ENCODE measurements at regions not wholly inside any gene's neighbourhood (a gene's known extent, or its start where the extent isn't known, plus 50 kb on each side); places are given as distances from the start of the nearest gene placed in this dataset.

- H3K9me2 ChIP-seq (replicated peaks; ENCODE audit: insufficient read depth, low read length) = no peaks in the 10 kb centered on the region
- no peak for DNase-seq
- H3K79me2 ChIP-seq (ENCODE audit: low read length) = no peaks in the 10 kb centered on the region
- no peak overlapping the region for H3K27ac ChIP-seq (ENCODE audit: low read length)
- H4K20me1 ChIP-seq (ENCODE audit: insufficient read depth, low read length) = no peaks in the 10 kb centered on the region
- no peaks in the 10 kb centered on the region for H3K36me3 ChIP-seq (replicated peaks; ENCODE audit: insufficient read depth, low read length)
- no peak overlapping the region for H2AFZ ChIP-seq (ENCODE audit: low read length)
- no peak overlapping the region for H3K4me2 ChIP-seq (ENCODE audit: low read depth, low read length)
- no peak overlapping the region for H3K4me3 ChIP-seq (ENCODE audit: low read length)
- H3K9ac ChIP-seq (ENCODE audit: low read length) = no peak overlapping the region
- no peaks in the 10 kb centered on the region for H3K27me3 ChIP-seq (replicated peaks; ENCODE audit: insufficient read depth, low read length)
- no peaks in the 10 kb centered on the region for H3F3A ChIP-seq (ENCODE audit: insufficient read depth, low read length)
- peaks cover 15% of the 10 kb centered on the region for H3K4me1 ChIP-seq (ENCODE audit: low read length)
- TF ChIP-seq CTCF (IDR thresholded peaks at IDR 0.05; ENCODE audit: low read length) (no peak), EZH2phosphoT487 (IDR thresholded peaks at IDR 0.05; ENCODE audit: low read length) (no peak), EZH2 (optimal IDR thresholded peaks at IDR 0.05; ENCODE audit: low read depth, low read length) (no peak)
- H3K9me3 ChIP-seq (replicated peaks; ENCODE audit: insufficient read depth, low read length) = no peaks in the 10 kb centered on the region
Observed at GRCh38 chr2:64363140-64363539, 90.8 kb upstream of the LGALSL start.

GRCh38 chr2:64363848-64364247, 90.1 kb upstream of the LGALSL start:
- Histone ChIP-seq H3K9me3 (replicated peaks; ENCODE audit: insufficient read depth, low read length) (no peaks in the 10 kb centered on the region), H3K4me3 (ENCODE audit: low read length) (no peak overlapping the region), H3K36me3 (replicated peaks; ENCODE audit: insufficient read depth, low read length) (no peaks in the 10 kb centered on the region), H3K4me2 (ENCODE audit: low read depth, low read length) (no peak overlapping the region), H3K27me3 (replicated peaks; ENCODE audit: insufficient read depth, low read length) (no peaks in the 10 kb centered on the region), H3K27ac (ENCODE audit: low read length) (no peak overlapping the region), H3K9me2 (replicated peaks; ENCODE audit: insufficient read depth, low read length) (no peaks in the 10 kb centered on the region), H3F3A (ENCODE audit: insufficient read depth, low read length) (no peaks in the 10 kb centered on the region), H3K9ac (ENCODE audit: low read length) (no peak overlapping the region), H3K4me1 (ENCODE audit: low read length) (peaks cover 15% of the 10 kb centered on the region), H4K20me1 (ENCODE audit: insufficient read depth, low read length) (no peaks in the 10 kb centered on the region), H2AFZ (ENCODE audit: low read length) (no peak overlapping the region), H3K79me2 (ENCODE audit: low read length) (no peaks in the 10 kb centered on the region)
- no peak for TF ChIP-seq CTCF (IDR thresholded peaks at IDR 0.05; ENCODE audit: low read length)
- TF ChIP-seq EZH2phosphoT487 (IDR thresholded peaks at IDR 0.05; ENCODE audit: low read length) = no peak
- TF ChIP-seq EZH2 (optimal IDR thresholded peaks at IDR 0.05; ENCODE audit: low read depth, low read length) = no peak
- no peak for DNase-seq

GRCh38 chr2:64367444-64368232, 86.3 kb upstream of the LGALSL start:
- Histone ChIP-seq H3K4me1 (ENCODE audit: low read length) (peaks cover 10% of the 10 kb centered on the region), H4K20me1 (ENCODE audit: insufficient read depth, low read length) (no peaks in the 10 kb centered on the region), H3K4me3 (ENCODE audit: low read length) (no peak overlapping the region), H3K9me3 (replicated peaks; ENCODE audit: insufficient read depth, low read length) (no peaks in the 10 kb centered on the region), H3K27me3 (replicated peaks; ENCODE audit: insufficient read depth, low read length) (no peaks in the 10 kb centered on the region), H3K27ac (ENCODE audit: low read length) (no peak overlapping the region), H3K4me2 (ENCODE audit: low read depth, low read length) (no peak overlapping the region), H3K9ac (ENCODE audit: low read length) (no peak overlapping the region), H3K79me2 (ENCODE audit: low read length) (no peaks in the 10 kb centered on the region), H3K36me3 (replicated peaks; ENCODE audit: insufficient read depth, low read length) (no peaks in the 10 kb centered on the region), H3K9me2 (replicated peaks; ENCODE audit: insufficient read depth, low read length) (no peaks in the 10 kb centered on the region), H2AFZ (ENCODE audit: low read length) (no peak overlapping the region), H3F3A (ENCODE audit: insufficient read depth, low read length) (no peaks in the 10 kb centered on the region)
- no peak for DNase-seq
- TF ChIP-seq CTCF (IDR thresholded peaks at IDR 0.05; ENCODE audit: low read length) (no peak), EZH2 (optimal IDR thresholded peaks at IDR 0.05; ENCODE audit: low read depth, low read length) (no peak), EZH2phosphoT487 (IDR thresholded peaks at IDR 0.05; ENCODE audit: low read length) (no peak)
